Neutrophil (primary cell): ENCODE measurements at regions not wholly inside any gene's neighbourhood (a gene's known extent, or its start where the extent isn't known, plus 50 kb on each side); places are given as distances from the start of the nearest gene placed in this dataset.
"Not testable (repeated sequence)": the region's sequence is repeated elsewhere in the genome, so short reads cannot be mapped to it uniquely, and the experiment has no call there.

Experiments
- H3K27ac ChIP-seq: fragments of 200-600 bp; sonication (generic); 2 replicates; pipeline ENCODE4 v1.5.1; 2016; ENCODE audit warnings: mild to moderate bottlenecking, moderate library complexity
- H3K27me3 ChIP-seq: fragments of 200-600 bp; sonication (generic); 2 replicates; pipeline ENCODE4 v1.6.0; 2016; ENCODE audit warnings: mild to moderate bottlenecking
- H3K36me3 ChIP-seq: fragments of 200-600 bp; sonication (generic); 2 replicates; pipeline ENCODE4 v1.5.1; 2017
- H3K4me1 ChIP-seq, 2 experiments: fragments of 200-600 bp in 1 of 2; sonication (generic) in 1 of 2; 1 replicate in 1 of 2; 2 replicates in 1 of 2; pipeline versions ENCODE4 v1.5.1 to v1.6.1; 2013 to 2016; ENCODE audit warnings: low read depth in 1 of 2, low read length in 1 of 2, mild to moderate bottlenecking in 1 of 2, moderate library complexity in 1 of 2; ENCODE audit not compliant: control insufficient read depth in 1 of 2, insufficient read depth in 1 of 2
- H3K4me3 ChIP-seq, 2 experiments: fragments of 200-600 bp in 1 of 2; sonication (generic) in 1 of 2; 1 replicate in 1 of 2; 2 replicates in 1 of 2; pipeline ENCODE4 v1.5.1; 2013 to 2016; ENCODE audit warnings: low read depth in 1 of 2, low read length in 1 of 2, mild to moderate bottlenecking in 1 of 2, moderate library complexity in 1 of 2
- H3K9me3 ChIP-seq: fragments of 200-600 bp; sonication (generic); 2 replicates; pipeline ENCODE4 v1.5.1; 2016
- CTCF ChIP-seq: fragments of 200-600 bp; sonication (generic); IDR thresholded peaks from 2 replicates; pipeline ENCODE4 v1.5.1; 2016; ENCODE audit warnings: antibody characterized with exemption

GRCh38 chr10:78218798-78219490 is 185.3 kb downstream of the RPS24 start:
- no peak overlapping the region for H3K4me3 ChIP-seq
- no peaks in the 10 kb centered on the region for H3K9me3 ChIP-seq
- H3K27me3 ChIP-seq = peaks cover 25% of the 10 kb centered on the region
- TF ChIP-seq CTCF = no peak
- no peak overlapping the region for H3K27ac ChIP-seq
- peaks cover 0 to 8% of the 10 kb centered on the region in 2 experiments for H3K4me1 ChIP-seq
- no peaks in the 10 kb centered on the region for H3K36me3 ChIP-seq

GRCh38 chr10:78219568-78219967 is 185.9 kb downstream of the RPS24 start:
- not testable (repeated sequence) for H3K36me3 ChIP-seq, H3K9me3 ChIP-seq, H3K27ac ChIP-seq, H3K4me3 ChIP-seq, H3K4me1 ChIP-seq
- H3K27me3 ChIP-seq = peaks cover 25% of the 10 kb centered on the region

- H3K9me3 ChIP-seq = no peaks in the 10 kb centered on the region
- peaks cover 18% of the 10 kb centered on the region for H3K27me3 ChIP-seq
- no peaks in the 10 kb centered on the region for H3K36me3 ChIP-seq
- peaks cover 0 to 8% of the 10 kb centered on the region in 2 experiments for H3K4me1 ChIP-seq
- TF ChIP-seq CTCF = no peak
- no peak overlapping the region for H3K4me3 ChIP-seq
- no peak overlapping the region for H3K27ac ChIP-seq
Observed at GRCh38 chr10:78220781-78221180, 187.1 kb downstream of the RPS24 start.

GRCh38 chr10:78222096-78222790 is 188.6 kb downstream of the RPS24 start:
- Histone ChIP-seq H3K27me3 (peaks cover 4% of the 10 kb centered on the region), H3K4me3 (no peak overlapping the region), H3K4me1 (peaks cover 0 to 4% of the 10 kb centered on the region in 2 experiments), H3K9me3 (no peaks in the 10 kb centered on the region), H3K27ac (no peak overlapping the region), H3K36me3 (no peaks in the 10 kb centered on the region)
- no peak for TF ChIP-seq CTCF

GRCh38 chr10:78223088-78223487 is 189.4 kb downstream of the RPS24 start:
- Histone ChIP-seq H3K4me1 (no peaks in the 10 kb centered on the region), H3K4me3 (no peak overlapping the region), H3K27ac (no peak overlapping the region), H3K9me3 (no peaks in the 10 kb centered on the region), H3K36me3 (no peaks in the 10 kb centered on the region), H3K27me3 (no peaks in the 10 kb centered on the region)
- no peak for TF ChIP-seq CTCF

- H3K4me1 ChIP-seq = no peaks in the 10 kb centered on the region
- no peaks in the 10 kb centered on the region for H3K9me3 ChIP-seq
- H3K27me3 ChIP-seq = no peaks in the 10 kb centered on the region
- no peaks in the 10 kb centered on the region for H3K36me3 ChIP-seq
- no peak overlapping the region for H3K4me3 ChIP-seq
- H3K27ac ChIP-seq = no peak overlapping the region
- no peak for TF ChIP-seq CTCF
Observed at GRCh38 chr10:78224602-78225001, 190.9 kb downstream of the RPS24 start.
